ENCODE measurements at regions not wholly inside any gene's neighbourhood (a gene's known extent, or its start where the extent isn't known, plus 50 kb on each side); places are given as distances from the start of the nearest gene placed in this dataset.

DNA sequence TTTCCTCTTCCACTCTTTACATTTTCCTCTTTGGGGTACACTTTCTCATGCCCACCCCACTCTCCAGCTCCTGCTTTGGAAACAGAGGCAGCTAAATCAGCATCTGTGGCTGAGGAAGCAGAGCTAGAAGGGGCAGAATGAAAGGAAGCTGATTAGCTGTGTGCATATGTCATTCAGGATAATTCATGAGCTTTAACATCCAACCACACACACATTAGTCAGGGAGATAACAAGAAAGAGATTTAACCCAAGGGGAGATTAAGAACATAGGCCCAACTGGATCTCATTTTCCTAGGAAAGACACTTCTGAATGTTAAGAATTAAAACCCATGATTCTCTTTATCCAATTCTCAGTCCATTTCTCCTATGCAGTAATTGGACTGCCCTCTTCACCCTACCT, 405.5 kb downstream of the TBC1D4 start:
- no peak for TF ChIP-seq CTCF (IDR thresholded peaks at IDR 0.05)
- no peak for TF ChIP-seq POLR2A (IDR thresholded peaks at IDR 0.05)
